NCI-H82 treated with DMSO at 0.1 percent for 48 hours (cell line): ENCODE measurements at regions not wholly inside any gene's neighbourhood (a gene's known extent, or its start where the extent isn't known, plus 50 kb on each side); places are given as distances from the start of the nearest gene placed in this dataset.

ENCODE experiments used
- DNase-seq: peaks from one replicate; lab custom pipeline; 2025; ENCODE audit not compliant: unreplicated experiment; lab: John Stamatoyannopoulos, UW

GRCh38 chr17:72487731-72488494 lies 367.1 kb downstream of the SOX9 start:
- no peak for DNase-seq

GRCh38 chr17:72488555-72489271 lies 367.9 kb downstream of the SOX9 start:
- DNase-seq = no peak

- DNase-seq = no peak
Observed at GRCh38 chr17:72489272-72489641, 368.4 kb downstream of the SOX9 start.

- no peak for DNase-seq
Observed at GRCh38 chr17:72491102-72491501, 370.3 kb downstream of the SOX9 start.

- DNase-seq = no peak
Observed at GRCh38 chr17:72492494-72492893, 371.7 kb downstream of the SOX9 start.

GRCh38 chr17:72492941-72493340 lies 372.1 kb downstream of the SOX9 start:
- DNase-seq = no peak

- DNase-seq = no peak
Observed at GRCh38 chr17:72494566-72494965, 373.7 kb downstream of the SOX9 start.

GRCh38 chr17:72496461-72496860 lies 375.6 kb downstream of the SOX9 start:
- DNase-seq = no peak

GRCh38 chr17:72497915-72498314 lies 377.1 kb downstream of the SOX9 start:
- DNase-seq = no peak

- DNase-seq = no peak
Observed at GRCh38 chr17:72498364-72499210, 377.8 kb downstream of the SOX9 start.

- no peak for DNase-seq
Observed at GRCh38 chr17:72501404-72502370, 380.9 kb downstream of the SOX9 start.

- no peak for DNase-seq
Observed at GRCh38 chr17:72502371-72503341, 381.8 kb downstream of the SOX9 start.

GRCh38 chr17:72503556-72503955 lies 382.7 kb downstream of the SOX9 start:
- no peak for DNase-seq

GRCh38 chr17:72504783-72505182 lies 384.0 kb downstream of the SOX9 start:
- DNase-seq = no peak

GRCh38 chr17:72506773-72507172 lies 386.0 kb downstream of the SOX9 start:
- no peak for DNase-seq

GRCh38 chr17:72507370-72507769 lies 386.6 kb downstream of the SOX9 start:
- no peak for DNase-seq

- DNase-seq = no peak
Observed at GRCh38 chr17:72510351-72511016, 389.7 kb downstream of the SOX9 start.

- DNase-seq = no peak
Observed at GRCh38 chr17:72511242-72511641, 390.4 kb downstream of the SOX9 start.

GRCh38 chr17:72511874-72512273 lies 391.1 kb downstream of the SOX9 start:
- no peak for DNase-seq
